Fibroblast of the conjunctiva (primary cell): ENCODE measurements at regions not wholly inside any gene's neighbourhood (a gene's known extent, or its start where the extent isn't known, plus 50 kb on each side); places are given as distances from the start of the nearest gene placed in this dataset.

Experiments used
- DNase-seq: peaks from one replicate; pipeline ENCODE4 v3.0.0-alpha.2; 2010; ENCODE audit warnings: low read depth

GRCh38 chr3:87044409-87044808 lies 53.5 kb upstream of the VGLL3 start:
- DNase-seq = no peak

GRCh38 chr3:87041191-87041590 lies 50.2 kb upstream of the VGLL3 start:
- DNase-seq = no peak
